ENCODE measurements at regions not wholly inside any gene's neighbourhood (a gene's known extent, or its start where the extent isn't known, plus 50 kb on each side); places are given as distances from the start of the nearest gene placed in this dataset.

GRCh38 chr4:152041295-152041694 lies 280.5 kb upstream of the GATB start:
- TF ChIP-seq CTCF (conservative IDR thresholded peaks at IDR 0.05 in 1 of 2, IDR thresholded peaks at IDR 0.05 in 1 of 2; ENCODE audit: extremely low read depth in 1 of 2, insufficient read depth in 1 of 2, low read depth in 1 of 2, low read length in 2 of 2) (no peak), EZH2 (IDR thresholded peaks at IDR 0.05; ENCODE audit: borderline replicate concordance, low read length) (no peak)
